Activated CD4-positive, alpha-beta T cell treated with anti-CD3 and anti-CD28 coated beads for 36 hours (primary cell): ENCODE measurements at regions not wholly inside any gene's neighbourhood (a gene's known extent, or its start where the extent isn't known, plus 50 kb on each side); places are given as distances from the start of the nearest gene placed in this dataset.

ENCODE experiments used
- ATAC-seq: fragments of 200-7000 bp; cut with Tn5 transposase; one replicate; pipeline ENCODE4 v1.10.0; 2021; ENCODE audit warnings: mild to moderate bottlenecking, moderate library complexity
- CTCF ChIA-PET: fragments of 350-600 bp; sonication (Branson Sonifier 250); formaldehyde crosslinking; loops from one replicate; lab custom pipeline; 2021; ENCODE audit warnings: antibody characterized with exemption; lab: Charles Lee
- POLR2A ChIA-PET: fragments of 350-600 bp; sonication (Branson Sonifier 250); formaldehyde crosslinking; loops from one replicate; lab custom pipeline; 2021; ENCODE audit warnings: antibody characterized with exemption, inconsistent platforms; lab: Charles Lee
- DNase-seq: peaks from one replicate; pipeline ENCODE4 v3.0.0-alpha.2; 2020
- H3K27ac Mint-ChIP-seq: one replicate; pipeline ENCODE4 v1.8.0; 2021; ENCODE audit warnings: mixed read lengths
- H3K27me3 Mint-ChIP-seq: one replicate; pipeline ENCODE4 v1.8.0; 2021; ENCODE audit warnings: mixed read lengths
- H3K36me3 Mint-ChIP-seq: one replicate; pipeline ENCODE4 v1.8.0; 2021; ENCODE audit warnings: low read depth, mixed read lengths
- H3K4me1 Mint-ChIP-seq: one replicate; pipeline ENCODE4 v1.8.0; 2021; ENCODE audit warnings: mixed read lengths
- H3K4me3 Mint-ChIP-seq: one replicate; pipeline ENCODE4 v1.8.0; 2021; ENCODE audit warnings: mild to moderate bottlenecking, moderate library complexity, mixed read lengths
- H3K9me3 Mint-ChIP-seq: one replicate; pipeline ENCODE4 v1.8.0; 2021; ENCODE audit warnings: low read depth, mixed read lengths
- intact Hi-C, 2 experiments: fragments of 100-400 bp; cut with DNase I in 1 of 2; cut with micrococcal nuclease in 1 of 2; formaldehyde crosslinking; loops; one replicate each; pipeline versions ENCODE4 v1.14.2 to v1.15.1; 2022 to 2024; cut with DNase I, micrococcal nuclease

DNA sequence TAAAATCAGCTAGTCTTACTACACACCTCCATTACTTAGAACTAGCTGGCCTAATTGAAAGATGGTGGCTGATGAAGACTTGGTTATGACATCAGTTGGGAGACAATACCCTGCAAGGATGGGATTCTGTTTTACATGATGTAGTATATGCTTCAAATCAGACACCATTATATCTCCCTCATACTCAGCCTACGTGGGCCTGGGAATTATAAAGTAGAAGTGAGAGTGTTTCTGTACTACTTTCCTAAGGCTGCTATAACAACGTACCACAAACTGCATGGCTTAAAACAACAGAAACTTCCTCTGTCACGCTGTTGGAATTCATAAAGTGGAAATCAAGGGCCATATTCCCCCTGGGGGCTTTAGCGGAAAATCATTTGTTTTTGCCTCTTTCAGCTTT is 190.4 kb downstream of the PAH start:
- no peak overlapping the region for H3K4me3 Mint-ChIP-seq
- peaks cover 9% of the 10 kb centered on the region for H3K4me1 Mint-ChIP-seq
- ChIA-PET POLR2A (no interaction called here), CTCF (no interaction called here)
- H3K27me3 Mint-ChIP-seq, result peaks cover 2% of the 10 kb centered on the region
- H3K27ac Mint-ChIP-seq, result no peak overlapping the region
- DNase-seq (no peak), ATAC-seq (no peak)
- H3K9me3 Mint-ChIP-seq, result no peaks in the 10 kb centered on the region
- H3K36me3 Mint-ChIP-seq, result no peaks in the 10 kb centered on the region
- intact Hi-C loops, result no loop called here

DNA sequence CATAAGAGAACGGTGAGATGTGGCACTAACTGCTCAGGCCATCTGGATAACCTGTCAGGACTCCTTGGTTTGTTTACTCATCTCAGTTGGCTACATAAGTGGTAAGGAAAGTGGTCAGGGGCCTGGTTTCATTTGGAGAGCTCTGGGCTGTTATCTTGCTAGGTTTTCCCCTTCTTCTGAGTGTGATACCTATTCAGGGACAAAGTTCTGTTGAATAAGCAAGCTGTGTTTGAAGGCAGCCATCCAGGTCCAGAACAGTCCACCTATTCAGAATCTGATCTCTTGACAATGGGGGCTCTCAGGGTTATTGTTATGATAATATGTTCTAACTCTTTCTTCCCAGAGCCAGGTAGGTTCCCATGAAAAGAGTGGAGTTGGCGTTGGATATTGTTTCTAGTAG is 194.9 kb downstream of the PAH start:
- ATAC-seq, result no peak
- H3K27ac Mint-ChIP-seq, result no peak overlapping the region
- CTCF ChIA-PET, result interaction anchor here (0.7 to 0.9 kb wide), 2 partner anchors 45 to 782 kb away, joined by 3 to 4 read pairs; no protein-coding TSS in a partner anchor

DNA sequence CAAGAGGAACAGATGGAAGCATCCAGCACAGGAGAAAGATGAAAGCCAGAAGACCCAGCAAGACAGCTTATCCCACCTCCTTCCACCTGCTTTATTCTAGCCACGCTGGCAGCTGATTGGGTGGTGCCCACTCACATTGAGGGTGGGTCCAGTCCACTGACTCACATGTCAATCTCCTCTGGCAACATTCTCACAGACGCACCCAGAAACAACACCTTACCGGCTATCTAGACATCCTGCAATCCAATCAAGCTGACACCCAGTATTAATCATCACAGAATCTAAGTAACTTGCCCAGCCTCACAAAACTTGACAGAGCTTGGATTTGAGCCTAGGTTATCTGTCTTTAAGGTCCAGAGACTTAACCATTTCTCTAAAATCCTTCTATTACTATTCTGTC is 208.9 kb downstream of the PAH start:
- H3K4me1 Mint-ChIP-seq, result no peaks in the 10 kb centered on the region
- POLR2A ChIA-PET, result no interaction called here
- no peak overlapping the region for H3K27ac Mint-ChIP-seq
- CTCF ChIA-PET, result interaction anchor here (0.7 kb wide), 1 partner anchor 237 kb away, joined by 3 read pairs; no protein-coding TSS in a partner anchor
- no peak for DNase-seq
- no peak overlapping the region for H3K4me3 Mint-ChIP-seq
- ATAC-seq, result no peak
- intact Hi-C loops, result no loop called here
- H3K9me3 Mint-ChIP-seq, result no peaks in the 10 kb centered on the region
- H3K27me3 Mint-ChIP-seq, result peaks cover 2% of the 10 kb centered on the region
- no peaks in the 10 kb centered on the region for H3K36me3 Mint-ChIP-seq

More for the DNA sequence above, 194.9 kb downstream of the PAH start:
- Mint-ChIP-seq H3K27me3 (no peaks in the 10 kb centered on the region), H3K4me3 (no peak overlapping the region), H3K4me1 (no peaks in the 10 kb centered on the region), H3K36me3 (no peaks in the 10 kb centered on the region), H3K9me3 (no peaks in the 10 kb centered on the region)
- DNase-seq, result no peak
- intact Hi-C loops, result no loop called here
- POLR2A ChIA-PET, result no interaction called here

DNA sequence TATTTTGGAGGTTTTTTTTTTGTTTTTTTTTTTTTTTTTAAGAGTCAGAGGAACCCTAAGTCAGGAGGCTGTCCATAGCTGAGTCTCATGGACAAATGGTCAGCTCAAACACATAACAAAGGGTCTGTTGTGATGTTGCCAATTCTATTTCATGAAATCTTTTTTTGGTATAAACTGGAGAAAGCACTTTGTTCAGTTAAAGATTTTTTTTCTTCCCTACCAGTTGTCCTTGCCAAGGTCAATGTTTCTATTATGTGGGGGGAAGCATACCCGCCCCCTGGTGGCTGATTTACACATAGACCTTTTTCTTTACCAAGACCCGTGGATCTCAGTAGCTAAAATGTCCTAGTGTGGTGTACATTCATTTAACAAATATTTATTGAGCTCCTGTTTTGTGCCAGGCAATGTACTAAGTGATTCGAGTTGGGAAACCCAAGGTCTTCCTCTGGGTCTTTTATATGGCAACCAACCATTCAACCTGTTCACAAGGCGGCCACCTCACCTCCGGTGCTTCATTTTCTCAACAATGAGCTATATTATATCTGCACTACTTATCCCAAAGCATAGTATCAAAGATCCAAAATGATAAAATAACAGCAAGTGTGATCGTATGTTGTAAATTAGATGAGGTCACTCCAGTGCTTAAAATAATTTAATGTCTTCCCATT is 214.5 kb downstream of the PAH start:
- CTCF ChIA-PET, result interaction anchor here (0.5 to 1.1 kb wide), 3 partner anchors 33 to 763 kb away, joined by 3 to 5 read pairs (median 3); no protein-coding TSS in a partner anchor

DNA sequence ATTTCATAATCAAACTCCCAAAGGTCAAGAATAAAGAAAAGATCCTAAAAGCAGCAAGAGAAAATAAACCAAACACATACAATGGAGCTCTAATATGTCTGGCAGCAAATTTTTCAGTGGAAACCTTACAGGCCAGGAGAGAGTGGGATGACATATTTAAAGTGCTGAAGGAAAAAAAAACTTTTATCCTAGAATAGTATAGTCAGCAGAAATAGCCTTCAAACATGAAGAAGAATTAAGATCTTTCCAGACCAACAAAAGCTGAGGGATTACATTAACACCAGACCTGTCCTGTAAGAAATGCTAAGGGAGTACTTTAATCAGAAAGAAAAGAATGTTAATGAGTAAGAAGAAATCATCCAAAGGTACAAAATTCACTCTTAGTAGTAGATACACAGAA is 215.7 kb upstream of the IGF1 start:
- intact Hi-C loops, result no loop called here
- ATAC-seq (no peak), DNase-seq (no peak)
- peaks cover 5% of the 10 kb centered on the region for H3K27me3 Mint-ChIP-seq
- H3K9me3 Mint-ChIP-seq, result no peaks in the 10 kb centered on the region
- H3K4me1 Mint-ChIP-seq, result no peaks in the 10 kb centered on the region
- CTCF ChIA-PET, result no interaction called here
- no peak overlapping the region for H3K4me3 Mint-ChIP-seq
- POLR2A ChIA-PET, result no interaction called here
- no peaks in the 10 kb centered on the region for H3K36me3 Mint-ChIP-seq
- H3K27ac Mint-ChIP-seq, result no peak overlapping the region

More for the DNA sequence above, 214.5 kb downstream of the PAH start:
- no peaks in the 10 kb centered on the region for H3K4me1 Mint-ChIP-seq
- POLR2A ChIA-PET, result no interaction called here
- H3K9me3 Mint-ChIP-seq, result no peaks in the 10 kb centered on the region
- no peak overlapping the region for H3K4me3 Mint-ChIP-seq
- peaks cover 2% of the 10 kb centered on the region for H3K27me3 Mint-ChIP-seq
- intact Hi-C loops, result loop anchor here (1.0 to 5.0 kb wide), 5 partner anchors 401 to 785 kb away; no protein-coding TSS in a partner anchor
- no peak for ATAC-seq
- peak; percentile 55 for DNase-seq
- H3K36me3 Mint-ChIP-seq, result no peaks in the 10 kb centered on the region
- H3K27ac Mint-ChIP-seq, result no peak overlapping the region

DNA sequence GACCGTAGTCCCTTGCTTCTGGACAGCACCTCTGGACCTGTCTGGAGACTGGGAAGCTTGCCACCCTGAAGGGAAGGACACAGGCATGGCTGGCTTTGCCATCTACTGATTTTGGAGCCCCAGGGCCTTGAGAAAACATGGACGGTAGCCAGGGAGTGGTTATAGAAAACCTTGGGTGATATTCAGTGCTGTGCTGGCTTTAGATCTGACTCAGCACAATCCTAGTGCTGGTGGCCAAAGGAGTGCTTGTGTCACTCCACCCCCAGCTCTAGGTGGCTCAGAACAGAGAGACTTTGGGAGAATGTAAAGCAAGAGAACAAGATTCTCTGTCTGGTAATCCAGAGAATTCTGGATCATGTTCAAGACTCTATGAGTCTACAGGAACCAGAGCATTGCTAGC is 214.5 kb upstream of the IGF1 start:
- POLR2A ChIA-PET, result no interaction called here
- DNase-seq (no peak), ATAC-seq (no peak)
- Mint-ChIP-seq H3K36me3 (no peaks in the 10 kb centered on the region), H3K4me3 (no peak overlapping the region), H3K9me3 (no peaks in the 10 kb centered on the region), H3K27me3 (peaks cover 5% of the 10 kb centered on the region), H3K4me1 (no peaks in the 10 kb centered on the region), H3K27ac (no peak overlapping the region)
- CTCF ChIA-PET, result no interaction called here
- intact Hi-C loops, result no loop called here

DNA sequence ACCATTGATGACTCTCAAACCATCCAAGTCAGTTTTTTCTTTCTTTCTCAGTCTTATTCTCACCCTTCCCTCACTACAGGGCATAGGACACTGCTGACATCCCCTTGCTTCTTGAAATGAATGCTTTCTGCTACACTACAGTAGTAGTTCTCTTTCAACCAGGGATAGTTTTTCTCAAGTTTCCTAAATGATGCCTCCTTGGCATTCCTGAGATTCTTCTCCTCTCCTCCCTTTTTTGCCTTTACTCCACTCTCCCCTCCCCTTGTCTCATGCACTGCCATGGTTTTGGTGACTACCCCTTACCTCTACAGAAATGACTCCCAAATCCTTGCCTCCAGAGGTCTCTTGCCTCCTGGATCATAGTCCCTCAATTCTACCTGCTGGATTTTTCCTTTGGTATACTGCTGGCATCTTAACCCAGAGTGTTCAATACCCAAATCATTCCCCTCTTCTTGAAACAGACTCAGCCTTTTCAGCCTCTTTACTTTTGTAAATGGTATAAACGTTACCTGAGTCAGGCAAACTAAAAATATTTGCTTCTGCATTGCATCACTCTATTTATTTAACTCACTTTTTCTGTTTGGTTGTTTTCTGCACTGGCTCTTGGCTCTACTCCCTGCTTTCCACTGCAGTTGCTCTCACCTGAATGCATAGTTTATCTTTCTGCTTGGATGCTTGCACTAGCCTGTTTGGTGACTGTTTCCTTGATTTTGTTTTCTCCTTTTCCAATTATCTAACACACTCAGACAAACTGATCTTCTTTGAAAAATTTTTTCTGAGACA is 211.6 kb upstream of the IGF1 start:
- Mint-ChIP-seq H3K4me3 (no peak overlapping the region), H3K27me3 (peaks cover 5% of the 10 kb centered on the region)

DNA sequence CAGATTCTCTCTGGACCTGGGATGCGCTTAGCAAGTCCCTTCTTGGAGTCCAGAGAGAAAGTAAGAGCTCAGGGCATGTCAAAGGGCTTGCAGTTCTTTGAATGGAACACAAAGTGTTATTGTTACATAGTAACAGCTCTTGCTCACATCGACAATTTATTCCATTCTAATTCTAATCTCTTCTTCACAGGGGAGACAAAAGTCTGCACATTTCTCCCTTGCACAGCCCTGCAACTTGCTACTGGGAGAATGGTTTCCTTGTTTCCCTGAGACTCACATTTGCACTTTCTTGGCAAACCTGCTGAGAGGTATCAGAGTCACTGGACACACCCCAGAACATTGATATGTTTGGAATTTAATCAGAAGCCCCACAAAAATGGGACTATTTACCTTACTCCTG is 209.9 kb upstream of the IGF1 start:
- no peaks in the 10 kb centered on the region for H3K36me3 Mint-ChIP-seq
- CTCF ChIA-PET, result no interaction called here
- POLR2A ChIA-PET, result no interaction called here

More for the DNA sequence above, 211.6 kb upstream of the IGF1 start:
- Mint-ChIP-seq H3K4me1 (no peaks in the 10 kb centered on the region), H3K36me3 (no peaks in the 10 kb centered on the region), H3K9me3 (no peaks in the 10 kb centered on the region), H3K27ac (no peak overlapping the region)
- ChIA-PET CTCF (no interaction called here), POLR2A (no interaction called here)
- DNase-seq (no peak), ATAC-seq (no peak)
- intact Hi-C loops, result no loop called here

DNA sequence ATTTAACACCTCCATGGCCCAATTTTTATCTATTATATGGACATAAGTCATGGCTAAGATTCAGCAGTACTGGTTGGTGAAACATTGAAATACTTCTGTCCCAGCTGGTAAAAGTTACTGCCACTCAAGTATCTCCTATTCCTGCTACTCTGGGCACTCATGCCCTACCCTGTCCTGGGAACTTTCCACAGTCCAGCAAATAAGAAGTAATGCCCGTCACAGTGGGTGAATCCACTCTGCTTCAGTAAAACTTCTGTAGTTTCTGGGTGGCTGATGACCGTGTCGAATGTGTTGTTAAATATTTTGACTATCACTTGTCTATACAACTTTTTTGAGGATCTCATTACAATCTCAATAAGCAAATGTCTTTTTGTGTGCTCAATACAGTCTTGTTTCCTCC is 209.3 kb upstream of the IGF1 start:
- H3K9me3 Mint-ChIP-seq, result no peaks in the 10 kb centered on the region
- intact Hi-C loops, result no loop called here
- DNase-seq (no peak), ATAC-seq (no peak)
- no peaks in the 10 kb centered on the region for H3K36me3 Mint-ChIP-seq
- CTCF ChIA-PET, result no interaction called here
- H3K4me1 Mint-ChIP-seq, result no peaks in the 10 kb centered on the region
- H3K27me3 Mint-ChIP-seq, result peaks cover 5% of the 10 kb centered on the region
- POLR2A ChIA-PET, result no interaction called here
- H3K27ac Mint-ChIP-seq, result no peak overlapping the region
- no peak overlapping the region for H3K4me3 Mint-ChIP-seq

More for the DNA sequence above, 209.9 kb upstream of the IGF1 start:
- DNase-seq, result no peak
- Mint-ChIP-seq H3K27ac (no peak overlapping the region), H3K9me3 (no peaks in the 10 kb centered on the region), H3K4me1 (no peaks in the 10 kb centered on the region), H3K27me3 (peaks cover 5% of the 10 kb centered on the region), H3K4me3 (no peak overlapping the region)
- intact Hi-C loops, result no loop called here
- ATAC-seq, result no peak

DNA sequence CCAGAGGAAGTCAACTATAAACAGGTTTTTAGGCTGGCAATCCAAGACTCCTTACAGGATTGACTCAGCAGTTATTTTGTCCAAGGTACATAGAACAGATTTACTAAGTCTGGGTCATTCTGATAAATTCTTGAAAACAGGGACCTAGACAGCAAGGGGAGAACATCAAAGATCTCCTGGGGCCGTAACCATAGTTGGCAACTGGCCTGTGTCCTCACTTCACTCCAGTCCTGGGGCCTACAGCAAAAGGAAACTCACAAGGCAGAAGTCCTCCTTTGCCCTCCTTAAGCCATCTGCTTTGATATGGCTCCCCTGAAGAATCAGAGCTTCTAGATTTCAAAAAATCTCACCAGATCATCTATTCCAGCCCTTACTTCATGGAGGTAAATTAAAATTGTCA is 207.2 kb upstream of the IGF1 start:
- Mint-ChIP-seq H3K27me3 (no peaks in the 10 kb centered on the region), H3K36me3 (no peaks in the 10 kb centered on the region), H3K27ac (no peak overlapping the region), H3K9me3 (no peaks in the 10 kb centered on the region), H3K4me3 (no peak overlapping the region), H3K4me1 (no peaks in the 10 kb centered on the region)
- ChIA-PET POLR2A (no interaction called here), CTCF (no interaction called here)
- ATAC-seq (no peak), DNase-seq (no peak)
- intact Hi-C loops, result no loop called here

DNA sequence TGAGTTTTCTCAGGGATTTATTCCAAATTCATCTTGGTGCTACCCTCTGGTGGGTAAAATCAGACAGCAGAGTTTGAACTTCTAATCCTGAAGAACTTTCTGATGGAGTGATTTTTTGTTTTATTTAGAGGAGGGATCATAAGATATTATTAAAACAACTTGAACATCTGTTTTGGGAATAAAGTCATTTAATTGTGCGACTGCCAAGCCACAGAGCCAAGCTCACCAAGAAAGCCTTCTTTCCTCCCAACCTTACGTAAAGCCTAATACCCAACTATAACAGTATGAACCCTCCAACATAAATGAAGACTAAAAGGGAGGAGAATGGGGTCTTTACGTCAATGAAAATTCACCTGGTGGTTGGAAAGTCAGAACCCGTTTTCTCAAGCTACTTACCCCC is 205.5 kb upstream of the IGF1 start:
- CTCF ChIA-PET, result no interaction called here
- Mint-ChIP-seq H3K4me1 (no peaks in the 10 kb centered on the region), H3K27ac (no peak overlapping the region), H3K36me3 (no peaks in the 10 kb centered on the region), H3K4me3 (no peak overlapping the region), H3K27me3 (no peaks in the 10 kb centered on the region), H3K9me3 (no peaks in the 10 kb centered on the region)
- POLR2A ChIA-PET, result no interaction called here
- DNase-seq (no peak), ATAC-seq (no peak)
- intact Hi-C loops, result no loop called here

DNA sequence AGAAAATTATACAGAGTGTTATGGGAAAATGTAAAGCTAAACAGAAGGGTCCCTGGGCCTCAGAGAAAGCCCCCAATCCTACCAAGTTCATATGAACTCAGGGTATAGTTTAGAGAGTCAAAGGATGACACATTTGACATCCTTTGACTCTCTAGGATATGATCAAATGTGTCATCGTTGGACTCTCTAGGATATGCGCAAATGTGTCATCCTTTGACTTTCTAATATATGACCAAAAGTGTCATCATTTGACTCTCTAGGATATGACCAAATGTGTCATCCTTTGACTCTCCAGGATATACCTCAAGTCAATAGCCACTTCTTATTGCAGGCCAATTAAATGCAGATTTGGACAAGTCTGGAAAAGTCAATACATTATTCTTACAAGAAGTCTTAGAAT is 204.8 kb upstream of the IGF1 start:
- CTCF ChIA-PET, result no interaction called here
- ATAC-seq, result no peak
- H3K9me3 Mint-ChIP-seq, result no peaks in the 10 kb centered on the region
- no peak overlapping the region for H3K27ac Mint-ChIP-seq
- POLR2A ChIA-PET, result no interaction called here
- intact Hi-C loops, result no loop called here
- H3K4me3 Mint-ChIP-seq, result no peak overlapping the region
- H3K4me1 Mint-ChIP-seq, result no peaks in the 10 kb centered on the region
- no peak for DNase-seq
- H3K27me3 Mint-ChIP-seq, result no peaks in the 10 kb centered on the region
- H3K36me3 Mint-ChIP-seq, result no peaks in the 10 kb centered on the region
